ENCODE measurements at regions not wholly inside any gene's neighbourhood (a gene's known extent, or its start where the extent isn't known, plus 50 kb on each side); places are given as distances from the start of the nearest gene placed in this dataset.

GRCh38 chr2:221624475-221624874 lies 52.4 kb upstream of the EPHA4 start:
- Histone ChIP-seq H2AFZ (ENCODE audit: low read length) (no peak overlapping the region), H3K4me2 (ENCODE audit: low read depth, low read length) (no peak overlapping the region), H3K9ac (ENCODE audit: insufficient read depth, low read depth, low read length) (no peak overlapping the region), H4K20me1 (ENCODE audit: insufficient read depth, low read length) (no peaks in the 10 kb centered on the region), H3K79me2 (ENCODE audit: insufficient read depth, low read length) (no peaks in the 10 kb centered on the region), H3K27ac (ENCODE audit: extremely low read length, insufficient read depth, low read length) (no peak overlapping the region), H3K36me3 (replicated peaks in 1 of 2; ENCODE audit: control insufficient read depth in 1 of 2, insufficient read depth in 2 of 2, low read length in 2 of 2) (no peaks in the 10 kb centered on the region), H3K9me3 (ENCODE audit: low read length) (no peaks in the 10 kb centered on the region), H3K27me3 (ENCODE audit: control insufficient read depth in 1 of 2, insufficient read depth in 2 of 2, low read length in 2 of 2) (no peaks in the 10 kb centered on the region), H3K4me3 (replicated peaks in 1 of 3; ENCODE audit: insufficient read depth in 1 of 3, low read depth in 2 of 3, low read length in 3 of 3) (no peak overlapping the region), H3K4me1 (ENCODE audit: insufficient read depth, low read length) (no peaks in the 10 kb centered on the region)
- intact Hi-C loops (cut with micrococcal nuclease; ENCODE audit: unreplicated experiment): no loop called here
- no TSS peak for BruUV-seq (replicated peaks)
- ChIA-PET CTCF (ENCODE audit: low intra/inter-chr PET ratio, low total read pairs) (no interaction called here), POLR2A (no interaction called here)
- in situ Hi-C loops (cut with HindIII; ENCODE audit: extremely low pct_ligation_motif_present, low pct_unique_long_range_greater_than_20kb): no loop called here
- TF ChIP-seq POLR2A (IDR thresholded peaks at IDR 0.05; ENCODE audit: insufficient read depth in 1 of 2, low read depth in 2 of 2, low read length in 2 of 2): no peak
- TF ChIP-seq, protein P1, sequence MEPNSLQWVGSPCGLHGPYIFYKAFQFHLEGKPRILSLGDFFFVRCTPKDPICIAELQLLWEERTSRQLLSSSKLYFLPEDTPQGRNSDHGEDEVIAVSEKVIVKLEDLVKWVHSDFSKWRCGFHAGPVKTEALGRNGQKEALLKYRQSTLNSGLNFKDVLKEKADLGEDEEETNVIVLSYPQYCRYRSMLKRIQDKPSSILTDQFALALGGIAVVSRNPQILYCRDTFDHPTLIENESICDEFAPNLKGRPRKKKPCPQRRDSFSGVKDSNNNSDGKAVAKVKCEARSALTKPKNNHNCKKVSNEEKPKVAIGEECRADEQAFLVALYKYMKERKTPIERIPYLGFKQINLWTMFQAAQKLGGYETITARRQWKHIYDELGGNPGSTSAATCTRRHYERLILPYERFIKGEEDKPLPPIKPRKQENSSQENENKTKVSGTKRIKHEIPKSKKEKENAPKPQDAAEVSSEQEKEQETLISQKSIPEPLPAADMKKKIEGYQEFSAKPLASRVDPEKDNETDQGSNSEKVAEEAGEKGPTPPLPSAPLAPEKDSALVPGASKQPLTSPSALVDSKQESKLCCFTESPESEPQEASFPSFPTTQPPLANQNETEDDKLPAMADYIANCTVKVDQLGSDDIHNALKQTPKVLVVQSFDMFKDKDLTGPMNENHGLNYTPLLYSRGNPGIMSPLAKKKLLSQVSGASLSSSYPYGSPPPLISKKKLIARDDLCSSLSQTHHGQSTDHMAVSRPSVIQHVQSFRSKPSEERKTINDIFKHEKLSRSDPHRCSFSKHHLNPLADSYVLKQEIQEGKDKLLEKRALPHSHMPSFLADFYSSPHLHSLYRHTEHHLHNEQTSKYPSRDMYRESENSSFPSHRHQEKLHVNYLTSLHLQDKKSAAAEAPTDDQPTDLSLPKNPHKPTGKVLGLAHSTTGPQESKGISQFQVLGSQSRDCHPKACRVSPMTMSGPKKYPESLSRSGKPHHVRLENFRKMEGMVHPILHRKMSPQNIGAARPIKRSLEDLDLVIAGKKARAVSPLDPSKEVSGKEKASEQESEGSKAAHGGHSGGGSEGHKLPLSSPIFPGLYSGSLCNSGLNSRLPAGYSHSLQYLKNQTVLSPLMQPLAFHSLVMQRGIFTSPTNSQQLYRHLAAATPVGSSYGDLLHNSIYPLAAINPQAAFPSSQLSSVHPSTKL (CRISPR knock-in tag; IDR thresholded peaks at IDR 0.05): no peak
- no peak for TF ChIP-seq RXRA (CRISPR knock-in tag; IDR thresholded peaks at IDR 0.05)
- TF ChIP-seq ZSCAN5A (CRISPR knock-in tag; IDR thresholded peaks at IDR 0.05; ENCODE audit: borderline replicate concordance): no peak
- no peak for TF ChIP-seq ZNF513 (CRISPR knock-in tag; conservative IDR thresholded peaks at IDR 0.05)
- TF ChIP-seq ZMYM4 (CRISPR knock-in tag; IDR thresholded peaks at IDR 0.05): no peak
- TF ChIP-seq ZNF121 (CRISPR knock-in tag; IDR thresholded peaks at IDR 0.05): no peak
- TF ChIP-seq KLF6 (CRISPR knock-in tag; IDR thresholded peaks at IDR 0.05): no peak
- TF ChIP-seq, protein P2, sequence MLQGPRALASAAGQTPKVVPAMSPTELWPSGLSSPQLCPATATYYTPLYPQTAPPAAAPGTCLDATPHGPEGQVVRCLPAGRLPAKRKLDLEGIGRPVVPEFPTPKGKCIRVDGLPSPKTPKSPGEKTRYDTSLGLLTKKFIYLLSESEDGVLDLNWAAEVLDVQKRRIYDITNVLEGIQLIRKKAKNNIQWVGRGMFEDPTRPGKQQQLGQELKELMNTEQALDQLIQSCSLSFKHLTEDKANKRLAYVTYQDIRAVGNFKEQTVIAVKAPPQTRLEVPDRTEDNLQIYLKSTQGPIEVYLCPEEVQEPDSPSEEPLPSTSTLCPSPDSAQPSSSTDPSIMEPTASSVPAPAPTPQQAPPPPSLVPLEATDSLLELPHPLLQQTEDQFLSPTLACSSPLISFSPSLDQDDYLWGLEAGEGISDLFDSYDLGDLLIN (CRISPR knock-in tag; IDR thresholded peaks at IDR 0.05; ENCODE audit: borderline replicate concordance): no peak
- no peak for TF ChIP-seq PHB2 (IDR thresholded peaks at IDR 0.05; ENCODE audit: partially characterized antibody)
- no peak for TF ChIP-seq ZNF629 (CRISPR knock-in tag; conservative IDR thresholded peaks at IDR 0.05)
- no peak for TF ChIP-seq PHF8 (CRISPR knock-in tag; IDR thresholded peaks at IDR 0.05)
- no peak for TF ChIP-seq XBP1 (CRISPR knock-in tag; IDR thresholded peaks at IDR 0.05)
- TF ChIP-seq IRF1 (CRISPR knock-in tag; IDR thresholded peaks at IDR 0.05; ENCODE audit: low read depth): no peak
- TF ChIP-seq, protein P3, sequence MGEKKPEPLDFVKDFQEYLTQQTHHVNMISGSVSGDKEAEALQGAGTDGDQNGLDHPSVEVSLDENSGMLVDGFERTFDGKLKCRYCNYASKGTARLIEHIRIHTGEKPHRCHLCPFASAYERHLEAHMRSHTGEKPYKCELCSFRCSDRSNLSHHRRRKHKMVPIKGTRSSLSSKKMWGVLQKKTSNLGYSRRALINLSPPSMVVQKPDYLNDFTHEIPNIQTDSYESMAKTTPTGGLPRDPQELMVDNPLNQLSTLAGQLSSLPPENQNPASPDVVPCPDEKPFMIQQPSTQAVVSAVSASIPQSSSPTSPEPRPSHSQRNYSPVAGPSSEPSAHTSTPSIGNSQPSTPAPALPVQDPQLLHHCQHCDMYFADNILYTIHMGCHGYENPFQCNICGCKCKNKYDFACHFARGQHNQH (CRISPR knock-in tag; IDR thresholded peaks at IDR 0.05): no peak
- no peak for TF ChIP-seq ZNF451 (CRISPR knock-in tag; IDR thresholded peaks at IDR 0.05)
- TF ChIP-seq SKI (IDR thresholded peaks at IDR 0.05; ENCODE audit: partially characterized antibody): no peak
- DNase-seq (ENCODE audit: low spot score) (no peak), ATAC-seq (no peak), FAIRE-seq (no peak)
- 0% methylated on average over 1 of the region's 1 CpG for WGBS (ENCODE audit: low lambda C conversion rate)

Data from HepG2 (cell line).